Bronchial epithelial cell (primary cell): ENCODE measurements at regions not wholly inside any gene's neighbourhood (a gene's known extent, or its start where the extent isn't known, plus 50 kb on each side); places are given as distances from the start of the nearest gene placed in this dataset.
"Not testable (repeated sequence)": the region's sequence is repeated elsewhere in the genome, so short reads cannot be mapped to it uniquely, and the experiment has no call there.

Experiments used
- DNase-seq: peaks from one replicate; pipeline ENCODE4 v3.0.0-alpha.2; 2010; ENCODE audit warnings: low read depth
- FAIRE-seq: peaks from 2 replicates; lab custom pipeline; 2011; peaks lifted over from hg19 to GRCh38; lab: Jason Lieb, UNC
- H3K27me3 ChIP-seq: 2 replicates; pipeline ENCODE4 v1.5.1; 2011; ENCODE audit warnings: low read length; ENCODE audit not compliant: control insufficient read depth, insufficient read depth
- H3K36me3 ChIP-seq: 2 replicates; pipeline ENCODE4 v1.5.1; 2011; ENCODE audit warnings: low read length; ENCODE audit not compliant: control insufficient read depth, insufficient read depth
- H3K4me3 ChIP-seq: 2 replicates; pipeline ENCODE4 v1.5.1; 2011; ENCODE audit warnings: mild to moderate bottlenecking, low read depth, low read length, control low read depth
- CTCF ChIP-seq: IDR thresholded peaks from 2 replicates; pipeline ENCODE4 v1.5.1; 2011; ENCODE audit warnings: mild to moderate bottlenecking, moderate library complexity, low read length, control low read depth, inconsistent platforms; ENCODE audit not compliant: insufficient read depth, severe bottlenecking

- TF ChIP-seq CTCF, result no peak
- Histone ChIP-seq H3K27me3 (no peaks in the 10 kb centered on the region), H3K36me3 (no peaks in the 10 kb centered on the region), H3K4me3 (no peak overlapping the region)
- no peak for DNase-seq
- no peak for FAIRE-seq
Measured at GRCh38 chr1:191490303-191490702, 668.0 kb upstream of the RGS18 start.

- TF ChIP-seq CTCF, result no peak
- Histone ChIP-seq H3K36me3 (no peaks in the 10 kb centered on the region), H3K4me3 (no peak overlapping the region), H3K27me3 (no peaks in the 10 kb centered on the region)
- FAIRE-seq (no peak), DNase-seq (no peak)
Measured at GRCh38 chr1:191495040-191495439, 663.2 kb upstream of the RGS18 start.

GRCh38 chr1:191498318-191498717 is 659.9 kb upstream of the RGS18 start:
- no peak overlapping the region for H3K4me3 ChIP-seq
- DNase-seq (peak; percentile 51), FAIRE-seq (no peak)
- no peaks in the 10 kb centered on the region for H3K27me3 ChIP-seq
- H3K36me3 ChIP-seq, result no peaks in the 10 kb centered on the region
- TF ChIP-seq CTCF, result no peak

- TF ChIP-seq CTCF, result no peak
- DNase-seq (no peak), FAIRE-seq (no peak)
- Histone ChIP-seq H3K4me3 (no peak overlapping the region), H3K27me3 (no peaks in the 10 kb centered on the region), H3K36me3 (no peaks in the 10 kb centered on the region)
Measured at GRCh38 chr1:191498825-191499224, 659.4 kb upstream of the RGS18 start.

GRCh38 chr1:191504999-191505398 is 653.3 kb upstream of the RGS18 start:
- DNase-seq (no peak), FAIRE-seq (no peak)
- TF ChIP-seq CTCF, result no peak
- no peak overlapping the region for H3K4me3 ChIP-seq
- H3K27me3 ChIP-seq, result no peaks in the 10 kb centered on the region
- H3K36me3 ChIP-seq, result no peaks in the 10 kb centered on the region

GRCh38 chr1:191508239-191508638 is 650.0 kb upstream of the RGS18 start:
- H3K4me3 ChIP-seq, result no peak overlapping the region
- no peak for DNase-seq
- no peaks in the 10 kb centered on the region for H3K27me3 ChIP-seq
- no peak for TF ChIP-seq CTCF
- H3K36me3 ChIP-seq, result no peaks in the 10 kb centered on the region
- FAIRE-seq, result no peak

GRCh38 chr1:191511480-191511879 is 646.8 kb upstream of the RGS18 start:
- H3K4me3 ChIP-seq, DNase-seq, H3K27me3 ChIP-seq, H3K36me3 ChIP-seq, FAIRE-seq: not testable (repeated sequence)
